HCT116 (cell line): ENCODE measurements at regions not wholly inside any gene's neighbourhood (a gene's known extent, or its start where the extent isn't known, plus 50 kb on each side); places are given as distances from the start of the nearest gene placed in this dataset.

Source experiments
- ATAC-seq: fragments of 200-7000 bp; cut with Tn5 transposase; 2 replicates; pipeline ENCODE4 v1.9.1; 2020; ENCODE audit warnings: mild to moderate bottlenecking, moderate library complexity
- BruUV-seq: library from RNA; stranded (reverse); fragments of 400-500 nt; replicated peaks from 2 replicates; lab custom pipeline; 2021; lab: Mats Ljungman, UMichigan
- CTCF ChIA-PET: fragments of 300-600 bp; sonication (Branson Sonifier 250); formaldehyde crosslinking; loops from one replicate; lab custom pipeline; 2021; ENCODE audit warnings: antibody characterized with exemption; lab: Charles Lee
- POLR2A ChIA-PET: fragments of 300-600, 350-600 bp; sonication (Branson Sonifier 250); formaldehyde crosslinking; loops from one replicate; lab custom pipeline; 2021; ENCODE audit warnings: antibody characterized with exemption; lab: Charles Lee
- RAD21 ChIA-PET, 2 experiments: fragments of 300-600 bp; sonication (Branson Sonifier 250); formaldehyde crosslinking; loops; one replicate each; lab custom pipeline; 2023; ENCODE audit warnings: low total read pairs in 2 of 2; ENCODE audit not compliant: uncharacterized antibody in 2 of 2, unreplicated experiment in 2 of 2, low non-redundant PET in 1 of 2; lab: Charles Lee
- DNase-seq: peaks from one replicate; pipeline ENCODE4 v3.0.0-alpha.2; 2010; ENCODE audit warnings: low read depth, low spot score
- H2AFZ ChIP-seq: fragments of 200-600 bp; shearing (Covaris generic), sonication (generic); 2 replicates; pipeline ENCODE4 v1.6.1; 2017; ENCODE audit warnings: low read depth, mixed run types, mixed read lengths, antibody characterized with exemption, low read length; ENCODE audit not compliant: poor library complexity, severe bottlenecking
- H3K27ac ChIP-seq: 2 replicates; pipeline ENCODE4 v1.5.1; 2012; ENCODE audit warnings: low read depth, low read length
- H3K27me3 ChIP-seq: fragments of 200-600 bp; sonication (generic); 2 replicates; pipeline ENCODE4 v1.6.1; 2016; ENCODE audit warnings: mixed run types, low read length, mixed read lengths; ENCODE audit not compliant: insufficient read depth
- H3K36me3 ChIP-seq, 2 experiments: fragments of 200-500 bp in 1 of 2; fragments of 200-600 bp in 1 of 2; sonication (Bioruptor generic) in 1 of 2; sonication (generic) in 1 of 2; 2 replicates each; pipeline versions ENCODE4 v1.5.1 to v1.6.1; 2014 to 2016; ENCODE audit warnings: low read length in 2 of 2, inconsistent platforms in 1 of 2, mixed read lengths in 1 of 2, mixed run types in 1 of 2; ENCODE audit not compliant: insufficient read depth in 2 of 2, control insufficient read depth in 1 of 2
- H3K4me1 ChIP-seq, 2 experiments: fragments of 200-600 bp in 1 of 2; sonication (generic) in 1 of 2; 2 replicates each; pipeline versions ENCODE4 v1.5.1 to v1.6.1; 2012 to 2017; ENCODE audit warnings: low read length in 2 of 2, inconsistent platforms in 1 of 2, mild to moderate bottlenecking in 1 of 2, mixed read lengths in 1 of 2, mixed run types in 1 of 2, moderate library complexity in 1 of 2; ENCODE audit not compliant: insufficient read depth in 2 of 2, control insufficient read depth in 1 of 2
- H3K4me2 ChIP-seq: fragments of 200-600 bp; sonication (generic); 2 replicates; pipeline ENCODE4 v1.6.1; 2017; ENCODE audit warnings: mixed run types, low read length, mixed read lengths
- H3K4me3 ChIP-seq, 2 experiments: fragments of 200-600 bp in 1 of 2; sonication (generic) in 1 of 2; replicated peaks in 1 of 2; 2 replicates each; pipeline ENCODE4 v1.5.1; 2011 to 2016; ENCODE audit warnings: low read length in 2 of 2, control low read depth in 1 of 2, low read depth in 1 of 2, mild to moderate bottlenecking in 1 of 2, mixed read lengths in 1 of 2, mixed run types in 1 of 2
- H3K79me2 ChIP-seq: fragments of 200-600 bp; sonication (generic); 2 replicates; pipeline ENCODE4 v1.6.1; 2017; ENCODE audit warnings: mild to moderate bottlenecking, mixed run types, low read length, moderate library complexity, mixed read lengths; ENCODE audit not compliant: insufficient read depth
- H3K9ac ChIP-seq: fragments of 200-600 bp; sonication (generic); 2 replicates; pipeline ENCODE4 v1.6.1; 2016; ENCODE audit warnings: low read length, mixed read lengths
- H3K9me2 ChIP-seq: fragments of 200-600 bp; sonication (generic), shearing (Covaris generic); 2 replicates; pipeline ENCODE4 v1.6.1; 2017; ENCODE audit warnings: mixed run types, mild to moderate bottlenecking, moderate library complexity; ENCODE audit not compliant: insufficient read depth
- H3K9me3 ChIP-seq, 2 experiments: fragments of 200-500 bp in 1 of 2; fragments of 200-600 bp in 1 of 2; sonication (Bioruptor generic) in 1 of 2; sonication (generic) in 1 of 2; 2 replicates each; pipeline ENCODE4 v1.6.1; 2014 to 2017; ENCODE audit warnings: low read length in 2 of 2, mixed read lengths in 2 of 2, inconsistent platforms in 1 of 2, low read depth in 1 of 2, mild to moderate bottlenecking in 1 of 2, mixed run types in 1 of 2, moderate library complexity in 1 of 2; ENCODE audit not compliant: control insufficient read depth in 1 of 2, insufficient read depth in 1 of 2
- H4K20me1 ChIP-seq: fragments of 200-600 bp; sonication (generic), shearing (Covaris generic); 2 replicates; pipeline ENCODE4 v1.6.1; 2017; ENCODE audit warnings: mixed run types, mild to moderate bottlenecking, moderate library complexity; ENCODE audit not compliant: insufficient read depth
- ATF3 ChIP-seq: IDR thresholded peaks from 2 replicates; pipeline ENCODE4 v1.6.1; 2012
- CTCF ChIP-seq, 3 experiments: fragments of 200-600 bp in 1 of 3; sonication (generic) in 1 of 3; IDR thresholded peaks in 2 of 3; conservative IDR thresholded peaks in 1 of 3; 2 replicates each; pipeline ENCODE4 v1.5.1; 2012 to 2017; ENCODE audit warnings: low read depth in 2 of 3, low read length in 2 of 3, antibody characterized with exemption in 1 of 3, borderline replicate concordance in 1 of 3, control low read depth in 1 of 3, mild to moderate bottlenecking in 1 of 3, mixed read lengths in 1 of 3, mixed run types in 1 of 3, moderate library complexity in 1 of 3; ENCODE audit not compliant: insufficient read depth in 1 of 3
- ELF1 ChIP-seq: IDR thresholded peaks from 2 replicates; pipeline ENCODE4 v1.6.1; 2012; ENCODE audit warnings: low read depth, borderline replicate concordance
- EZH2 ChIP-seq: fragments of 200-600 bp; sonication (generic); IDR thresholded peaks from 2 replicates; pipeline ENCODE4 v1.6.1; 2017; ENCODE audit warnings: antibody characterized with exemption, mixed run types
- REST ChIP-seq: IDR thresholded peaks from 2 replicates; pipeline ENCODE4 v1.6.1; 2012; ENCODE audit warnings: low read depth
- intact Hi-C: fragments of 100-400 bp; cut with micrococcal nuclease; formaldehyde crosslinking; loops from 2 replicates; pipeline ENCODE4 v1.10.0; 2022

GRCh38 chr6:90695316-90695715, 108.4 kb upstream of the MAP3K7 start (continued):
- TF ChIP-seq ATF3: no peak
- TF ChIP-seq, all 23 proteins: peak for 0

GRCh38 chr6:90694802-90695201, 107.9 kb upstream of the MAP3K7 start:
- no TSS peak for BruUV-seq
- Histone ChIP-seq H3K79me2 (no peaks in the 10 kb centered on the region), H3K4me2 (no peak overlapping the region), H3K27me3 (peaks cover 8% of the 10 kb centered on the region), H2AFZ (no peak overlapping the region), H3K9me3 (no peaks in the 10 kb centered on the region), H4K20me1 (no peaks in the 10 kb centered on the region), H3K36me3 (no peaks in the 10 kb centered on the region), H3K4me3 (no peak overlapping the region), H3K27ac (no peak overlapping the region), H3K9ac (no peak overlapping the region), H3K4me1 (no peaks in the 10 kb centered on the region), H3K9me2 (no peaks in the 10 kb centered on the region)
- no peak for ATAC-seq
- ChIA-PET RAD21 (no interaction called here), CTCF (no interaction called here), POLR2A (no interaction called here)
- peak; percentile 33 for TF ChIP-seq REST
- no peak for TF ChIP-seq ELF1
- intact Hi-C loops: no loop called here
- DNase-seq: no peak

GRCh38 chr6:90691823-90692222, 105.0 kb upstream of the MAP3K7 start:
- H2AFZ ChIP-seq: no peak overlapping the region
- ATAC-seq: peak; percentile 74
- no peaks in the 10 kb centered on the region for H3K4me1 ChIP-seq
- no peak overlapping the region for H3K4me2 ChIP-seq
- no peak overlapping the region for H3K9ac ChIP-seq
- intact Hi-C loops: no loop called here
- ChIA-PET POLR2A (no interaction called here), CTCF (no interaction called here), RAD21 (no interaction called here)
- no peak overlapping the region for H3K4me3 ChIP-seq
- BruUV-seq: no TSS peak
- DNase-seq: no peak
- no peaks in the 10 kb centered on the region for H3K9me3 ChIP-seq
- TF ChIP-seq CTCF (IDR thresholded peaks at IDR 0.05 in 2 of 3, conservative IDR thresholded peaks at IDR 0.05 in 1 of 3; ENCODE audit: borderline replicate concordance in 1 of 3, insufficient read depth in 1 of 3, low read depth in 2 of 3, low read length in 2 of 3) (peak in 2 of 3 experiments; percentile 49 to 58; a peak in 4 of 6 replicates), EZH2 (no peak)
- no peaks in the 10 kb centered on the region for H3K9me2 ChIP-seq
- H3K79me2 ChIP-seq: no peaks in the 10 kb centered on the region
- H3K27me3 ChIP-seq: peaks cover 11% of the 10 kb centered on the region; the same call in 1 of the 2 replicates
- no peak overlapping the region for H3K27ac ChIP-seq
- H3K36me3 ChIP-seq: no peaks in the 10 kb centered on the region
- H4K20me1 ChIP-seq: no peaks in the 10 kb centered on the region
